ENCODE measurements at regions not wholly inside any gene's neighbourhood (a gene's known extent, or its start where the extent isn't known, plus 50 kb on each side); places are given as distances from the start of the nearest gene placed in this dataset.
A peak's percentile ranks its signal among the peaks of the same experiment; 100 is the strongest.
"Not testable (repeated sequence)": the region's sequence is repeated elsewhere in the genome, so short reads cannot be mapped to it uniquely, and the experiment has no call there.

- DNase-seq: no peak
Measured at GRCh38 chr12:124474709-124475108, 92.7 kb downstream of the NCOR2 start.

GRCh38 chr12:124472690-124473279 lies 94.6 kb downstream of the NCOR2 start:
- DNase-seq: no peak

- no peak for DNase-seq
Measured at GRCh38 chr12:124471828-124472227, 95.6 kb downstream of the NCOR2 start.

- DNase-seq: no peak
Measured at GRCh38 chr12:124470806-124471205, 96.6 kb downstream of the NCOR2 start.

- DNase-seq: no peak
Measured at GRCh38 chr12:124470139-124470538, 97.3 kb downstream of the NCOR2 start.

- DNase-seq: peak; percentile 2
Measured at GRCh38 chr12:124469193-124469888, 98.1 kb downstream of the NCOR2 start.

- DNase-seq: not testable (repeated sequence)
Measured at GRCh38 chr12:124467549-124467948, 99.9 kb downstream of the NCOR2 start.

- DNase-seq: peak; percentile 75
Measured at GRCh38 chr12:124466216-124467128, 100.9 kb downstream of the NCOR2 start.

- no peak for DNase-seq
Measured at GRCh38 chr12:124465473-124465872, 101.9 kb downstream of the NCOR2 start.

GRCh38 chr12:124464830-124465229 lies 102.6 kb downstream of the NCOR2 start:
- no peak for DNase-seq

GRCh38 chr12:124464062-124464461 lies 103.3 kb downstream of the NCOR2 start:
- no peak for DNase-seq

GRCh38 chr12:124463341-124463921 lies 104.0 kb downstream of the NCOR2 start:
- DNase-seq: no peak

- no peak for DNase-seq
Measured at GRCh38 chr12:124462750-124463149, 104.7 kb downstream of the NCOR2 start.

GRCh38 chr12:124461851-124462623 lies 105.4 kb downstream of the NCOR2 start:
- DNase-seq: no peak

GRCh38 chr12:124461241-124461673 lies 106.2 kb downstream of the NCOR2 start:
- no peak for DNase-seq

GRCh38 chr12:124460771-124461170 lies 106.6 kb downstream of the NCOR2 start:
- DNase-seq: no peak

GRCh38 chr12:124459852-124460645 lies 107.4 kb downstream of the NCOR2 start:
- DNase-seq: no peak

GRCh38 chr12:124458992-124459851 lies 108.2 kb downstream of the NCOR2 start:
- no peak for DNase-seq

GRCh38 chr12:124458220-124458991 lies 109.0 kb downstream of the NCOR2 start:
- DNase-seq: no peak
